ENCODE measurements at regions not wholly inside any gene's neighbourhood (a gene's known extent, or its start where the extent isn't known, plus 50 kb on each side); places are given as distances from the start of the nearest gene placed in this dataset.

DNA sequence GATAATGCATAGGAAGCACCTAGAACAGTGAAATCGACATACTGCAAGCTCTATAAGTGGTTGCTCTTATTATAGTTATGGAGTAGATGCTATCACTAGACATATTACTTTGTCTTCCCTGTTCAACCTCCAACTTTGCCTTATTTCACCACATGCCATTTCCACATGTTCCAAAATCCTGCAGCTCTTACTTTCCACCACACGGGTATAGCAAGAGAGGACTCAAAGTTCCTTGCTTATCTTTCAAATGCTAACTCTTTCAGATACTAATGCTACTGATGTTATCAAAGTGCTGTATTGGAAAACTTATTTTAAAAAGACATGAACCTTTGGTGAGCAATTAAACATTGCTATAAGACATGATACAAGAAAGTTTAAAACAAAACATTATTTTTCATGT is 1130.1 kb downstream of the HACE1 start:
- TF ChIP-seq REST (IDR thresholded peaks at IDR 0.05; ENCODE audit: low read depth) = no peak
- no peak for TF ChIP-seq TEAD4 (IDR thresholded peaks at IDR 0.05)
- no peak for TF ChIP-seq EP300 (IDR thresholded peaks at IDR 0.05; ENCODE audit: borderline replicate concordance)
- TF ChIP-seq MAX (IDR thresholded peaks at IDR 0.05) = no peak
- no peak for TF ChIP-seq RAD21 (IDR thresholded peaks at IDR 0.05; ENCODE audit: low read depth)
- no peak for TF ChIP-seq CEBPB (IDR thresholded peaks at IDR 0.05)
- no peak for TF ChIP-seq TCF12 (IDR thresholded peaks at IDR 0.05; ENCODE audit: low read depth)
- no peak for TF ChIP-seq YY1 (IDR thresholded peaks at IDR 0.05; ENCODE audit: low read depth)
- TF ChIP-seq, protein P1, sequence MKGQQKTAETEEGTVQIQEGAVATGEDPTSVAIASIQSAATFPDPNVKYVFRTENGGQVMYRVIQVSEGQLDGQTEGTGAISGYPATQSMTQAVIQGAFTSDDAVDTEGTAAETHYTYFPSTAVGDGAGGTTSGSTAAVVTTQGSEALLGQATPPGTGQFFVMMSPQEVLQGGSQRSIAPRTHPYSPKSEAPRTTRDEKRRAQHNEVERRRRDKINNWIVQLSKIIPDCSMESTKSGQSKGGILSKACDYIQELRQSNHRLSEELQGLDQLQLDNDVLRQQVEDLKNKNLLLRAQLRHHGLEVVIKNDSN (IDR thresholded peaks at IDR 0.05) = no peak
- TF ChIP-seq FOXM1 (IDR thresholded peaks at IDR 0.05; ENCODE audit: borderline replicate concordance, low read depth) = no peak
- no peak for TF ChIP-seq NFIC (IDR thresholded peaks at IDR 0.05)
- TF ChIP-seq ZBTB7A (IDR thresholded peaks at IDR 0.05; ENCODE audit: low read depth) = no peak
- TF ChIP-seq EGR1 (IDR thresholded peaks at IDR 0.05) = no peak
- no peak for TF ChIP-seq TAF1 (IDR thresholded peaks at IDR 0.05; ENCODE audit: low read depth)

All from Ishikawa (cell line).